ENCODE measurements at regions not wholly inside any gene's neighbourhood (a gene's known extent, or its start where the extent isn't known, plus 50 kb on each side); places are given as distances from the start of the nearest gene placed in this dataset.

DNA sequence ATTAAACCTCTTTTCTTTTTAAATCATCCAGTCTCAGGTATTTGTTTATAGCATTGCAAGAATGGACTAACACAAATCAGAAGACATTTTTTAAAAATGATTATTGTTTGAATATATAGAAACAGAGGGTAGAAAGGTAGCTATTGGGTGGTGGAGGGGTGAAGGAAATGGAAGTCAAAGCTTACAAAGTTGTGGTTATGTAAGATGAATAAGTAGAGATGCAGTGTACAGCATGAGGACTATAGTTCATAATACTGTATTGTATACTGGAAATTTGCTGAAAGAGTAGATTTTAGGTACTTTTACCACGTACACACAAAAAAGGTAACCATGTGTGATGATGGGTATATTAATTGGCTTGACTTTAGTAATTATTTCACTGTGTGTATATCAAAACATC is 144.0 kb upstream of the FAM3C start:
- TF ChIP-seq, protein P1, sequence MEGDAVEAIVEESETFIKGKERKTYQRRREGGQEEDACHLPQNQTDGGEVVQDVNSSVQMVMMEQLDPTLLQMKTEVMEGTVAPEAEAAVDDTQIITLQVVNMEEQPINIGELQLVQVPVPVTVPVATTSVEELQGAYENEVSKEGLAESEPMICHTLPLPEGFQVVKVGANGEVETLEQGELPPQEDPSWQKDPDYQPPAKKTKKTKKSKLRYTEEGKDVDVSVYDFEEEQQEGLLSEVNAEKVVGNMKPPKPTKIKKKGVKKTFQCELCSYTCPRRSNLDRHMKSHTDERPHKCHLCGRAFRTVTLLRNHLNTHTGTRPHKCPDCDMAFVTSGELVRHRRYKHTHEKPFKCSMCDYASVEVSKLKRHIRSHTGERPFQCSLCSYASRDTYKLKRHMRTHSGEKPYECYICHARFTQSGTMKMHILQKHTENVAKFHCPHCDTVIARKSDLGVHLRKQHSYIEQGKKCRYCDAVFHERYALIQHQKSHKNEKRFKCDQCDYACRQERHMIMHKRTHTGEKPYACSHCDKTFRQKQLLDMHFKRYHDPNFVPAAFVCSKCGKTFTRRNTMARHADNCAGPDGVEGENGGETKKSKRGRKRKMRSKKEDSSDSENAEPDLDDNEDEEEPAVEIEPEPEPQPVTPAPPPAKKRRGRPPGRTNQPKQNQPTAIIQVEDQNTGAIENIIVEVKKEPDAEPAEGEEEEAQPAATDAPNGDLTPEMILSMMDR (conservative IDR thresholded peaks at IDR 0.05; ENCODE audit: low read length), result no peak
- no peak for TF ChIP-seq EZH2phosphoT487 (IDR thresholded peaks at IDR 0.05; ENCODE audit: borderline replicate concordance)

All from Loucy (cell line).